MCF 10A (cell line): ENCODE measurements at regions not wholly inside any gene's neighbourhood (a gene's known extent, or its start where the extent isn't known, plus 50 kb on each side); places are given as distances from the start of the nearest gene placed in this dataset.
"Not testable (repeated sequence)": the region's sequence is repeated elsewhere in the genome, so short reads cannot be mapped to it uniquely, and the experiment has no call there.

Source experiments
- BruUV-seq: library from RNA; stranded (reverse); fragments of 400-500 nt; replicated peaks from 2 replicates; lab custom pipeline; 2021; lab: Mats Ljungman, UMichigan
- CTCF ChIA-PET: fragments of 300-600 bp; sonication (Branson Sonifier 250); formaldehyde crosslinking; extraction: SDS; loops from one replicate; lab custom pipeline; 2021; ENCODE audit warnings: antibody characterized with exemption, inconsistent platforms; lab: Yijun Ruan, JAX
- POLR2A ChIA-PET: fragments of 300-600, 350-650 bp; sonication (Branson Sonifier 250); formaldehyde crosslinking; extraction: SDS; loops from one replicate; lab custom pipeline; 2020; ENCODE audit warnings: antibody characterized with exemption, inconsistent platforms; lab: Yijun Ruan, JAX
- DNase-seq: peaks from one replicate; pipeline ENCODE4 v3.0.0-alpha.2; 2018; ENCODE audit not compliant: unreplicated experiment
- H3K27ac Mint-ChIP-seq: one replicate; pipeline ENCODE4 v1.8.0; 2022; ENCODE audit warnings: mild to moderate bottlenecking, low read depth, mixed read lengths; ENCODE audit not compliant: unreplicated experiment
- H3K27me3 Mint-ChIP-seq: one replicate; pipeline ENCODE4 v1.8.0; 2022; ENCODE audit warnings: mixed read lengths; ENCODE audit not compliant: insufficient read depth, unreplicated experiment
- H3K36me3 Mint-ChIP-seq: one replicate; pipeline ENCODE4 v1.8.0; 2022; ENCODE audit warnings: mild to moderate bottlenecking, moderate library complexity, mixed read lengths; ENCODE audit not compliant: insufficient read depth, unreplicated experiment
- H3K4me1 Mint-ChIP-seq: one replicate; pipeline ENCODE4 v1.8.0; 2022; ENCODE audit warnings: mixed read lengths; ENCODE audit not compliant: insufficient read depth, unreplicated experiment
- H3K4me3 Mint-ChIP-seq: one replicate; pipeline ENCODE4 v1.8.0; 2022; ENCODE audit warnings: mild to moderate bottlenecking, moderate library complexity, mixed read lengths; ENCODE audit not compliant: unreplicated experiment
- H3K9me3 Mint-ChIP-seq: one replicate; pipeline ENCODE4 v1.8.0; 2022; ENCODE audit warnings: mixed read lengths; ENCODE audit not compliant: unreplicated experiment
- CTCF ChIP-seq: fragments of 200-600 bp; IDR thresholded peaks from one replicate; pipeline ENCODE4 v1.8.0; 2022; ENCODE audit warnings: antibody characterized with exemption, mild to moderate bottlenecking; ENCODE audit not compliant: unreplicated experiment
- intact Hi-C: fragments of 100-400 bp; cut with micrococcal nuclease; formaldehyde crosslinking; loops from 2 replicates; pipeline ENCODE4 v1.14.1; 2022

GRCh38 chr4:186871856-186872255 lies 148.2 kb upstream of the FAT1 start:
- no peak overlapping the region for H3K27ac Mint-ChIP-seq
- POLR2A ChIA-PET, result no interaction called here
- H3K9me3 Mint-ChIP-seq, result peaks cover 16% of the 10 kb centered on the region
- no peak overlapping the region for H3K4me3 Mint-ChIP-seq
- no TSS peak for BruUV-seq
- intact Hi-C loops, result no loop called here
- no peak for DNase-seq
- H3K36me3 Mint-ChIP-seq, result no peaks in the 10 kb centered on the region
- TF ChIP-seq CTCF, result no peak
- CTCF ChIA-PET, result interaction anchor here (1.2 kb wide), 1 partner anchor 13 kb away, joined by 4 read pairs; no protein-coding TSS in a partner anchor
- no peaks in the 10 kb centered on the region for H3K4me1 Mint-ChIP-seq
- no peaks in the 10 kb centered on the region for H3K27me3 Mint-ChIP-seq

GRCh38 chr4:186873095-186873494 lies 149.4 kb upstream of the FAT1 start:
- peaks cover 16% of the 10 kb centered on the region for H3K9me3 Mint-ChIP-seq
- BruUV-seq, H3K36me3 Mint-ChIP-seq, H3K4me1 Mint-ChIP-seq, intact Hi-C loops, DNase-seq, H3K27me3 Mint-ChIP-seq, H3K27ac Mint-ChIP-seq, H3K4me3 Mint-ChIP-seq: not testable (repeated sequence)
- ChIA-PET POLR2A (interaction anchor here (0.7 to 0.8 kb wide), 2 partner anchors 9 to 15 kb away, joined by 3 read pairs; no protein-coding TSS in a partner anchor), CTCF (interaction anchor here (0.6 to 1.0 kb wide), 2 partner anchors 26 to 146 kb away, joined by 3 read pairs; no protein-coding TSS in a partner anchor)

- CTCF ChIA-PET, result no interaction called here
- BruUV-seq, result no TSS peak
- no peak overlapping the region for H3K4me3 Mint-ChIP-seq
- no peak overlapping the region for H3K27ac Mint-ChIP-seq
- DNase-seq, result no peak
- H3K36me3 Mint-ChIP-seq, result no peaks in the 10 kb centered on the region
- POLR2A ChIA-PET, result no interaction called here
- TF ChIP-seq CTCF, result no peak
- intact Hi-C loops, result no loop called here
- H3K27me3 Mint-ChIP-seq, result no peaks in the 10 kb centered on the region
- peaks cover 16% of the 10 kb centered on the region for H3K9me3 Mint-ChIP-seq
- no peaks in the 10 kb centered on the region for H3K4me1 Mint-ChIP-seq
Observed at GRCh38 chr4:186875476-186875875, 151.8 kb upstream of the FAT1 start.

GRCh38 chr4:186876961-186877626 lies 153.4 kb upstream of the FAT1 start:
- H3K27me3 Mint-ChIP-seq, result no peaks in the 10 kb centered on the region
- POLR2A ChIA-PET, result interaction anchor here (1.1 kb wide), 1 partner anchor 149 kb away, joined by 3 read pairs; no protein-coding TSS in a partner anchor
- no peak for DNase-seq
- TF ChIP-seq CTCF, result no peak
- no TSS peak for BruUV-seq
- no peak overlapping the region for H3K27ac Mint-ChIP-seq
- peaks cover 9% of the 10 kb centered on the region for H3K9me3 Mint-ChIP-seq
- intact Hi-C loops, result no loop called here
- H3K36me3 Mint-ChIP-seq, result no peaks in the 10 kb centered on the region
- CTCF ChIA-PET, result no interaction called here
- H3K4me3 Mint-ChIP-seq, result no peak overlapping the region
- no peaks in the 10 kb centered on the region for H3K4me1 Mint-ChIP-seq
